ENCODE measurements at regions not wholly inside any gene's neighbourhood (a gene's known extent, or its start where the extent isn't known, plus 50 kb on each side); places are given as distances from the start of the nearest gene placed in this dataset.

DNA sequence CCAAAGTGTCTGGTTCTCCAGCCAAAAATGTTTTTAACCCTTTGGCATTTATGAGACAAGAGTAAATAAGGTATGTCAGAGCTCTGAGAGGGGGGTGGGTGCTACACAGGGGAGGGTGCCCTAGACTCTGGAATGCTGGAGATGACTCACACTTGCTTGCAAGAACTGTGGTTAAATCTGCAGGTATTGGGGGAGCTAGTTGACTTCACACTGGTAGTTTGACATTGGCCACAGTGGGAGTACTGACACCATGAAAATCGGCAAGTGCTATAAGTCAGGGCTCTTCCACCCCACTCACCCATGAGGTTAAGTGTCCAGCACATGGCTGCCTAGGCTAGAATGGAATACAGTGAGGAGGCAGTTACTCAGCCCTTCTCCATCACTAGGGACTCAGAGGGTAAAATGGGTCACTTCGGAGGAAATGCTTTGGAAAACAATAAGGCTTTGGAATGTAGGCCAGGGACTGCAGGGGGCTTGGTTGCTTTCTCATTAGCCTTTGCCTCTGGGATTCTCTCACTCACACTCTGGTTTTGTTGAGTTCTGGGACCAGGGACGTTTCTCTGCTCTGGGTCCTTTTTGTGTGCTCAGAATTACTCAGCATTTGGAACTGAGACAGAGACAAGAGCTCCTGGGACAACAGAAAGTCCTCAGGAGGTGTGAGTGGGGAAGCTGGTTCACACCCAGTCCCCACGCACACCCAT, 91.6 kb downstream of the ACKR3 start:
- Histone ChIP-seq H3K9me3 (ENCODE audit: low read length) (no peaks in the 10 kb centered on the region), H3K9ac (ENCODE audit: low read length) (no peak overlapping the region), H3K4me2 (ENCODE audit: low read length) (no peak overlapping the region), H3K27me3 (ENCODE audit: insufficient read depth, low read depth, low read length) (no peaks in the 10 kb centered on the region), H3F3A (ENCODE audit: insufficient read depth, low read length, poor library complexity, severe bottlenecking) (no peaks in the 10 kb centered on the region), H3K4me3 (ENCODE audit: low read length) (no peak overlapping the region), H3K9me2 (ENCODE audit: insufficient read depth, low read length) (no peaks in the 10 kb centered on the region), H4K20me1 (ENCODE audit: insufficient read depth) (no peaks in the 10 kb centered on the region), H3K79me2 (replicated peaks; ENCODE audit: insufficient read depth, low read length) (no peaks in the 10 kb centered on the region), H2AFZ (ENCODE audit: low read depth, low read length) (no peak overlapping the region), H3K36me3 (ENCODE audit: insufficient read depth, low read length) (no peaks in the 10 kb centered on the region), H3K27ac (ENCODE audit: low read length) (no peak overlapping the region)
- no peak for TF ChIP-seq EP300 (conservative IDR thresholded peaks at IDR 0.05; ENCODE audit: poor library complexity, severe bottlenecking)
- TF ChIP-seq POLR2AphosphoS5 (IDR thresholded peaks at IDR 0.05), result no peak
- no peak for TF ChIP-seq EZH2 (IDR thresholded peaks at IDR 0.05; ENCODE audit: borderline replicate concordance, insufficient read depth, low read length, poor library complexity, severe bottlenecking)
- TF ChIP-seq SMC3 (conservative IDR thresholded peaks at IDR 0.05; ENCODE audit: poor library complexity), result no peak
- TF ChIP-seq REST (IDR thresholded peaks at IDR 0.05; ENCODE audit: borderline replicate concordance), result no peak
- TF ChIP-seq, protein P1, sequence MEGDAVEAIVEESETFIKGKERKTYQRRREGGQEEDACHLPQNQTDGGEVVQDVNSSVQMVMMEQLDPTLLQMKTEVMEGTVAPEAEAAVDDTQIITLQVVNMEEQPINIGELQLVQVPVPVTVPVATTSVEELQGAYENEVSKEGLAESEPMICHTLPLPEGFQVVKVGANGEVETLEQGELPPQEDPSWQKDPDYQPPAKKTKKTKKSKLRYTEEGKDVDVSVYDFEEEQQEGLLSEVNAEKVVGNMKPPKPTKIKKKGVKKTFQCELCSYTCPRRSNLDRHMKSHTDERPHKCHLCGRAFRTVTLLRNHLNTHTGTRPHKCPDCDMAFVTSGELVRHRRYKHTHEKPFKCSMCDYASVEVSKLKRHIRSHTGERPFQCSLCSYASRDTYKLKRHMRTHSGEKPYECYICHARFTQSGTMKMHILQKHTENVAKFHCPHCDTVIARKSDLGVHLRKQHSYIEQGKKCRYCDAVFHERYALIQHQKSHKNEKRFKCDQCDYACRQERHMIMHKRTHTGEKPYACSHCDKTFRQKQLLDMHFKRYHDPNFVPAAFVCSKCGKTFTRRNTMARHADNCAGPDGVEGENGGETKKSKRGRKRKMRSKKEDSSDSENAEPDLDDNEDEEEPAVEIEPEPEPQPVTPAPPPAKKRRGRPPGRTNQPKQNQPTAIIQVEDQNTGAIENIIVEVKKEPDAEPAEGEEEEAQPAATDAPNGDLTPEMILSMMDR (IDR thresholded peaks at IDR 0.05; ENCODE audit: poor library complexity, severe bottlenecking), result no peak
- TF ChIP-seq RAD21 (conservative IDR thresholded peaks at IDR 0.05), result no peak
- no peak for TF ChIP-seq MXI1 (conservative IDR thresholded peaks at IDR 0.05; ENCODE audit: poor library complexity, severe bottlenecking)

DNA sequence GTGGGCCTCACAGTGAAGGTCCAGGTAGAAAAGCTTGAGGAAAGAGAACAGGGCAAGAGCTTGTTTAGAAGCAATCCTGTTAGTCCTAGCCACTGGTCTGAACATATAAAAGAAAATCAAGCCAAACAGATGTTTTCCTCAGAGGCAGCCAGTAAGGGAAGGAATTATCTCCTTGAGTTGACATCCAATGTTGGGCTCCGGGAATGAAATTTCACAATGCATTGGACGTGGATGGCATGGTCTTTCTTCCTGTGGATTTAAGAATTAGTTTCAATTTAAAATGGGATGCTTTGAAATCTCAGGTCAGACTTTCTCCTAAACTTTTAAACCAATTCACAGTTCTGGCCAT, 92.1 kb downstream of the ACKR3 start:
- Histone ChIP-seq H3K9me2 (ENCODE audit: insufficient read depth, low read length) (no peaks in the 10 kb centered on the region), H3K27ac (ENCODE audit: low read length) (no peak overlapping the region), H3K4me3 (ENCODE audit: low read length) (no peak overlapping the region), H3K9ac (ENCODE audit: low read length) (no peak overlapping the region), H3K27me3 (ENCODE audit: insufficient read depth, low read depth, low read length) (no peaks in the 10 kb centered on the region), H3K36me3 (ENCODE audit: insufficient read depth, low read length) (no peaks in the 10 kb centered on the region), H4K20me1 (ENCODE audit: insufficient read depth) (no peaks in the 10 kb centered on the region), H2AFZ (ENCODE audit: low read depth, low read length) (no peak overlapping the region), H3K79me2 (replicated peaks; ENCODE audit: insufficient read depth, low read length) (no peaks in the 10 kb centered on the region), H3K4me2 (ENCODE audit: low read length) (no peak overlapping the region), H3F3A (ENCODE audit: insufficient read depth, low read length, poor library complexity, severe bottlenecking) (no peaks in the 10 kb centered on the region), H3K9me3 (ENCODE audit: low read length) (no peaks in the 10 kb centered on the region)
- TF ChIP-seq, protein P1 (IDR thresholded peaks at IDR 0.05; ENCODE audit: poor library complexity, severe bottlenecking), result no peak
- TF ChIP-seq EZH2 (IDR thresholded peaks at IDR 0.05; ENCODE audit: borderline replicate concordance, insufficient read depth, low read length, poor library complexity, severe bottlenecking), result no peak
- no peak for TF ChIP-seq POLR2AphosphoS5 (IDR thresholded peaks at IDR 0.05)
- no peak for TF ChIP-seq SMC3 (conservative IDR thresholded peaks at IDR 0.05; ENCODE audit: poor library complexity)
- TF ChIP-seq MXI1 (conservative IDR thresholded peaks at IDR 0.05; ENCODE audit: poor library complexity, severe bottlenecking), result no peak
- no peak for TF ChIP-seq TAF1 (IDR thresholded peaks at IDR 0.05; ENCODE audit: low read depth)
- TF ChIP-seq RAD21 (conservative IDR thresholded peaks at IDR 0.05), result no peak
- TF ChIP-seq EP300 (conservative IDR thresholded peaks at IDR 0.05; ENCODE audit: poor library complexity, severe bottlenecking), result no peak
- no peak for TF ChIP-seq REST (IDR thresholded peaks at IDR 0.05; ENCODE audit: borderline replicate concordance)

Data from neural cell (in vitro differentiated cells).